ENCODE measurements at regions not wholly inside any gene's neighbourhood (a gene's known extent, or its start where the extent isn't known, plus 50 kb on each side); places are given as distances from the start of the nearest gene placed in this dataset.

DNA sequence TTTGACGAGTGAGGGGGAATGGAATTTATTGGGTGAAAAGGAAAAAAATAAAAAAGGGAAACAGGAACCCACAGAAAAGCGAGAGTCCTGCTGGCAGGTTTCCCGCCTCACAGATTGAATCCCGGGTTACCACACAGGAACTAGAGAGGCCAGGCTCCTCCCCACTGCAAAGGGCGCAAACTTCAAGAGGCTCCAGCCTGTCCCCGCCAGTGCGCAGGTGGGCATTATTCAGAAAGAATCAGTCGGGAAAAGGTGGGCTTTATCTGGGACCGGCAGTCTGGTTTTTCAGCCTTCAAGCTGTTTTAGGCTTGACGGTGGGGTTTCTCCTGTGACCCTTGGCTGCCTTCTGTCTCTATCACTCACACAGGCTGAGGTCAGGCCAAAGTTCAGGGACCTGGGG, 1496.8 kb downstream of the RPA4 start:
- DNase-seq, result no peak

DNA sequence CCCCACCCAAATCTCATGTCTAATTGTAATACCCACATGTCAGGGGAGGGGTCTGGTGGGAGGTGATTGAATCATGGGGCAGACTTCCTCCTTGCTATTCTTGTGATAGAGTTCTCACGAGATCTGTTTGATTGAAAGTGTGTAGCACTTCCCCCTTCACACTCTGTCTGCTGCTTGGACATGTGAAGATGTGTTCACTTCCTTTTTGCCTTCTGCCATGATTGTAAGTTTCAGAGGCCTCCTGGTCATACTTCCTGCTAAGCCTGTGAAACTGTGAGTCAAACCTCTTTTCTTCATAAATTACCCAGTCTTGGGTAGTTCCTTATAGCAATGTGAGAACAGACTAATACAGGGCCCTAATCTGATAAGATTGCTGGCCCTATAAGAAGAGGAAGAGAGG, 1514.8 kb downstream of the RPA4 start:
- DNase-seq, result no peak

DNA sequence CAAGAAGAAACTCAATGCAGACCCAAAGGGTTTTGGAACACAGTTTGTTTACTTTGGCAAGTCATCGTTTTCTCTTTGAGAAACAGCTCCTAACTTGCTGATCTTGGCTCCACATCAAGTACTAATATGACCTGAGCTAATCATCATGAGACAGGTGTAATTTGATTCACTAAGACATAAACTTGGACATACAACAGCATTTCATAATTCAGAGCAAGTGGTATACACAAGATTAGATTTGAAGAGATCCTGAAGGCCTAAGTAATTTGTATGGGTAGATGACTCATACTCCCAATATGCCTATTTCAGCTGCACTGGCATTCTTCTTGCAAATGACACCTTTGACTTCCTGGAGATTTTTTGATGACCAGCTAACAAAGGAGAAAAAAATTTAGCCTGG, 1521.7 kb downstream of the RPA4 start:
- no peak for DNase-seq

DNA sequence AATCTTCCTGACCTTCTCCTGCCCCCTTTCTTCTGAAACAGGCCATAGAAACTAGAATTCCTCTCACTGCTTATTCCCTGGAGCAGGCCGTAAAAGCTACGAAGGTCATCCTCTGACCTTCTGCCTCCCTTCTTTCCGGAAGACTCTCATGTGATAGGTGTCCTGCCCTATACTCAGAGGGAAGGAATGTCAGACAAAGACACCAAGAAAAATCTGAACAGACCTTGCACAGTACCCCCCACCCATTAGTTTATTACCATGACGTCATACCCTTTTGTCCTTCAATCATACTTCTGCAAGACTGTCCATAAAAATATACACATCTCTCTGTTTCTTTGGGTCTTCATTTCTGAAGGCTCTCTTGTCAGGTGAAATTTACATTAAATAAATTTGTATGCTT, 1523.9 kb downstream of the RPA4 start:
- no peak for DNase-seq

DNA sequence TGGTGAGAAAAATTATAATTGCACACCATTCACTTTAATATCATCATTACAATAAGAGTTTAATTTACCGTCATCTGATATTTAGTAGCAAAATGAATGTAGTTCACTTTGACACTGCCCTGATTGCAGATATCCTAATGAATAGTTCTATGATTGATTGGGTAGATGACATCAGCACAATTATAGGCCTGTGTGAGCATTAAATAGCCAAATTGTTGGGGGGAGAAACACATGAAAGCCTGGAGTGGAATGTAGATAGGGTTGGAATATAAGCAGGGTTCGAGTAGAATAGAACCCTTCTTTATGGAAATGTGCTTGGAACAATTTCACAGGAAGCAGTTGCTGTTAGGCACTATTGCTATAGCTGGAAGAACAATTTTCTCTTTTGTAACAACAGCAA, 1526.2 kb downstream of the RPA4 start:
- no peak for DNase-seq

DNA sequence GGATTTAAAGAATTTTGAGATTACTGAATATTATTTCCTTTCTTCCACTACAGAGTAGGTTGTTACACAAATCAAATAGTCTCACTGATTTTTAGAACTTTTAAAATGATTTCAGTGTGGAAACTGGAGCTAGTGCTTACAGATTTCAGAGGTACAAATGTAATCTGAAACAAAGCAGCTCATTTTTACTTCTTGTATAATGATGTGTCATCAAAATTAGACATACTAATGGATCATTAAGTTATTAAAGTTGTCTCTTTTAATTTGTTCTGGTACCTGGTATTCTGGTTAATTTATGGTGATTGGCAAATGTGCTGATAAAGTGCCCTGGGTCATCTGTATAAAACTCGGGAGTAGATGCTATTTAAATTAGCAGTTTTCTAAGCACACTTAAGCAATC, 1528.3 kb downstream of the RPA4 start:
- no peak for DNase-seq

DNA sequence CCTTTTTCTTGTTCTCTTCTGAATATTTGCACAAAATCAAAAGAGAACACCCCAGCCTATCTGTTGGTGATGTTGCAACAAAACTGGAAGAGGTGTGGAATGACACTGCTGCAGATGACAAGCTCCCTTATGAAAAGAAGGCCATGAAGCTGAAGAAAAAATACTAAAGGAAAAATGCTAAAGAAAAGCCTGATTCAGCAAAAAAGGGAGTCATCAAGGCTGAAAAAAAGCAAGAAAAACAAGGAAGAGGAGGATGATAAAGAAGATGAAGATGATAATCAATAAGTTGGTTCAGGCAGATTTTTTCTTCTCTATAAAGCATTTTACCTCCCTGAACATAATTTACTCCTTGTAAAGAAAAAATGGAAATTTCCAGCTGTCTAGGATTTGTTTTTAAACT, 1538.8 kb downstream of the RPA4 start:
- DNase-seq, result no peak

DNA sequence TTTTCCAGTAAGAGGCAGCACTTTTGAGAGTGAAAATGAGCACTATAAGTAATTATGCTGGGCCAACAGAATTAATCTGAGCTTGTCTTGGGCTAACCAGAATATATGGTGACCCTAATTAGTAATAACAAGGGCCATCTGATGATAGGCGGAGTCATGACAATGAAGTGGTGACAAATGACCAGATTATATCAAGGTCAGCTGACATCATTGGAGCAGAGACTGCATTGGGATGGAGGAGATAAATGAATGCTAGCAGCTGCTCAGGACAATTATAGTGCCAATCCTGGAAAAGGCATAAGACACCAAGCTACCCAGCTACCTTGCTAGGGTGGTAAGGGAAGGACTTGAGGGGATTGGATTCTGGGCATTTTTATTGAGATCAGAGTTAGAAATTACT, 1548.7 kb downstream of the RPA4 start:
- DNase-seq, result no peak

DNA sequence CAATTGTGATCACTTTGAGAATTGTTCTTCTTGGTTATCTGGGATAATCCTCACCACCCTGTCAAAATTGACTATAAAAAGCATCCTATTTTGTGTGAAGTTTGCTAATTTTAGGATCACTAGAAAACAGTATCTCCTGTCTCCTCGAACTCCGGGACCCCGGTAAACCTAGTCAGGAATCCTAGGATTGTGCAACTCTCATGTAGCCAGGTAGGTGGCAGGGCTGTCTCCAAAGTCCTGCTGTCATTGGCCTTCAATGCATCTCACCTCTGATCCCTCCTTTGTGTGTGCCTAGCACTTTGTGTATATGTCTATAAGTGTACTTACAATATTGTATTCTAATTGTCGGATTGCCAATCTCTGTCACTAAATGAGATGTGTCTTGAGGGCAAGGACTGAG, 1564.8 kb downstream of the RPA4 start:
- no peak for DNase-seq

DNA sequence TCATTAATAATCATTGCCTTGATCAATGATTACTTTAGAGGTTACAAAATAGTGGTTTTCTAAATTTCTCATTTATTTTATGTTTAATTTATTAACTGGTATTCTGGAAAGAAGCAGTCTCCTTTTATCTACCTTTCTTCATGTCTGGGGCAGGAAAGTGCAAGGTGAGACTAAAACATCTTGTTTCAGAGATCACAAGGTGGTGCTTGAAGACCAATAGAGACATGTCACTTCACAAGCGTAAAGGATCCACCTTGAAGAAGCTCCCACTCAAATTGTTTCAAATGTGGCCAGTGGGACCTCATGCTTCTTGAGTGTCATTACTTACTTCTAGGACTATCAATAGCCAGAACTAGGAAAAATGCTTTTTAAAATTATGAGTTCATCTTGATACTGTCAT, 1568.7 kb downstream of the RPA4 start:
- DNase-seq, result no peak

DNA sequence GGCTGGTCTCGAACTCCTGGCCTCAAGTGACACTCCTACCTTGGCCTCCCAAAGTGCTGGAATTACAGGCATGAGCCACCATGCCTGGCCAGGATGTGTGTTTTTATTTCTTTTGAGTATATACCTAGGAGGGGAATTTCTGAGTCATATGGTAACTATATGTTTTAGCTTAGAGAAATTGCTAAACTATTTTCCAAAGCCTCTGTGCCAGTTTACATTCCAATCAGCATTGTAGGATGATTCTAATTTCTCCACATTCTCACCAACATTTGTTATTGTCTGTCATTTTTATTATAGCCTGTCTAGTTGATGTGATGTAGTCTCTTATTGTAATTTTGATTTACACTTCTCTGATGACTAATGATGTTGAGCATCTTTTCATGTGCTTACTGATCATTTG, 1576.0 kb downstream of the RPA4 start:
- no peak for DNase-seq

DNA sequence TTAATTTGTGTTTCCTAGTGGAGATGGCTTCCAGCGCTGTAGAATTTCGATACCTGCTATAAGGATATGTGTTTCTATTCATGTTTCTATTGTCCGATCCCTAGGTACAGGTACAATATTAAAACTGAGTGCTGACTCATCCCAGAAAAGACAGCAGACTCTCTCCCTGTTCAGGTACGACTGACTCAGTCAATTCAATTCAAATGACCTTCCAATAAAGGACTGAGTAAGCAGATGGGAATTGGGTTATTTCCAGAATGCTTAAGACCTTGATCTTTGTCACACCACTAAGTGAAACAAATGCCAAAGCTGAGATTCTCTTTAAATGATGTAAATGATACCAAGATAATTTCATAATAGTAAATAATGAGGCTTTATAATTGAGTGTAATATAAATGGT, 1596.9 kb downstream of the RPA4 start:
- DNase-seq, result no peak

DNA sequence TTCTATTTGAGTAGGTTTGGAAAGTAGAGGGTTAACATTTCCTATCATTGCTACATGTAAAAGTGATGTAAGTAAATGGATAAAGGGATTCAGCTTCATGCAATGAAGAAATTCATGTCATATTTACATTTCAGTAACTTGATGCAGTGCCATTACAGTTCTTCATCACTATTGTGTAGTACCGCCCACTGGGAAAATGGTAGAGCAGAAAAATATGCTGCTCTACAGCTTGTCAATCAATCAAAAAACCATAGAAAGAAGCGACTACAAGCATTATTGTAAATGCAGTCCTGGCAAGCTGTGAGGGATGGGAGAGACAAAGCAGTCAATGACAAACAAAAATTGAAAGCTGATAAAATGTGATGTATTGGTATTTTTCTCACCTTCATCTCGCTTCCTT, 1597.9 kb downstream of the RPA4 start:
- DNase-seq, result no peak

DNA sequence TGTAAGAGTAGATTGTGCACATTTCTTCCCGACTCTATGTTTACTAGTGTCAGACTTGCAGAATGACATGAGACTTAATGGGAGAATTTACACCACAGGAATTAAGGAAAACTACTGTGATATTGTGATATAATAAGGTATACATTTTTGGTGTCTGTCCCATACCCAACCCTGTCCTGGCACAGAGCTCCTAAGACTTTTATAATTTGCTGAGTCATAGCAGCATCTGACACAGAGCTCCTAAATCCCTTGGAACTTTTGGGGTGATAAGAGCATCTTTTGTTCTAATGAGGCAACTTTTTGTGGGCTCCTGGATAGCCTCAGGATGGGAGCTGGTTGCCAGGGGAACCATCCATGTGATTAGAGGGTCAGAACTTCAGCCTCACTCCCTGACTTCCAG, 1607.0 kb downstream of the RPA4 start:
- DNase-seq, result no peak

DNA sequence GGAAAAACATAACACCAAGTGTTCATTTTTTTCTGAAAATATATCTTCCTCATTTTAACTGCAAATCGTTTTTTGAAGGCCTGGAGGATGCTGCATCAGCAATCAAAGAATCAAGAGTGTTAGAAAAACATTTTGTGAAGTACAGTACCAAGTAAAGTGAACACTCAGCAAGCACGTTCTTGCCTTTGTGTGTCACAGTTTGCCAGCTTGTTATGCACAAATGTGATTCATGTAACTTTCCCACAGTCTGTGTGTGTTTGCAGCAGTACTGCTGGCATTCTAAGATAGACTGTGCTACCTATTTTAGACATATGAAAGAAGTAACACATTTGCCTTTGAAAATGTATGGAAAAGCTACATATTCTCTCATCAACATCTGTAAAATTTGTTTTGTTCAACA, 1617.7 kb downstream of the RPA4 start:
- no peak for DNase-seq

DNA sequence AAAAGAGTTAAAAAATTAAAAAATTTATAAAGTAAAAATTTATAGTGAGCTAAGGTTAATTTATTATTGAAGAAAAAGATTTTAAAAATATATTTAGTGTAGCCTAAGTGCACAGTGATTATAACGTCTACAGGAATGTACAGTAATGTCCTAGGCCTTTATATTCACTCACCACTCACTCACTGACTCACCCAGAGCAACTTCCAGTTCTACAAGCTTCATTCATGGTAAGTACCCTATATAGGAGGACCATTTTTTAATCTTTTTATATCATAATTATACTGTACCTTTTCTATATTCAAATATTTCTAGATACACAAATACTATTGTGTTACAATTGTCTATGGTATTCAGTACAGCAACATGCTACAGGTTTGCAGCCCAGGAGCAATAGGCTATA, 1623.2 kb downstream of the RPA4 start:
- no peak for DNase-seq

DNA sequence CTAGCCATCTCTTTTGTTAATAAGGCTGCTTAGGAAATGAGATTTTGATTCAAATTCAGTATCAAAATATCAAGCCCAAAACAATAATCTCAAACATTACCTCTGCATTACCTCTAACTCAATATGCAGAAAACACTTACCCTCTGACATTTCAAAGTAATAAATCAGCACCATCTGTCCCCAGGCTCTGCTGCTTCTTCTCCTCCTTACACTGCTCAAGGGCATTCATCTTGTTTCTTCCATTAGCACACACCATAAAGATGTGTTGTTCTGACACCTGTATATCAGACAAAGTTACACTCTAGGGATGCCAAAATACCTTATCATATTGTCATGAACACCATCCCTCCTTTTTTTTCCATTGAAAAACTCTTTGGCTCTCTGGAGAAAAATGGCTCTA, 1630.3 kb downstream of the RPA4 start:
- DNase-seq, result no peak

DNA sequence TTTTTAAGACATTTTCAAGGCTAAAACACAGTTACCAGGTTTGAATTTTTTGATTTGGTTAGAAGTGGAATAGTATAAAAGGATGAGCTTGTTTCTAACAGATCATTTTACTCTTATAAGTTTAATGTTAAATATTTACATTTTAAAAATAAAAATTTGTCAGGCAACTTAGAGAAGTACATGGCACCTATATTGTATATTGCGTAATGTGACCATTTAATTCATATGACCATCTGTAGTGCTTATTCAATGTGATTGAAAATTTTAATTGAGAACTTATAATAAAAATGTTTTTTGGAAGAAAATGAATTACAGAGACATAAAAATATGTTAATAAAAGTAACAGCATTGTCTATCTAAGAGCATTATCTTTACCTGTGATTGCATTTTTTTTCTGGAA, 1632.4 kb downstream of the RPA4 start:
- DNase-seq, result no peak

DNA sequence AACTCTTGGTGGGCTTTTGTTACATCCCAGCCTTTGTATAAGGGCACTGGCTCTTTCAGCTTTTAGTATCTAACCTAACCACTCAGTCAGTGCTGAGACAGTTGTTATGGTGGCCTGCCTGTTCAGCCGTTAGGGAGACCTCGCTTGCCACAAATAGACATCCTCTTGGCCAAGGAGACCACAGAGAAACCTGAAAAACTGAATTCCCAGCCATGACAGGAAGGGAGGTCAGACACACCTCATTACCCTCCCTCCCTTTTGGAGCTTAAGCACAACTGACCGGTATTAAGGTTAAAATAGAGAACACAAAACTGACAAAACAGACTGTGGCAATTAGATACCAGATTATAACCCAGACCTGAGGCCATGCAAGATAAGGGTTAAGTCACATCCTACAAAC, 1639.3 kb downstream of the RPA4 start:
- DNase-seq, result no peak

DNA sequence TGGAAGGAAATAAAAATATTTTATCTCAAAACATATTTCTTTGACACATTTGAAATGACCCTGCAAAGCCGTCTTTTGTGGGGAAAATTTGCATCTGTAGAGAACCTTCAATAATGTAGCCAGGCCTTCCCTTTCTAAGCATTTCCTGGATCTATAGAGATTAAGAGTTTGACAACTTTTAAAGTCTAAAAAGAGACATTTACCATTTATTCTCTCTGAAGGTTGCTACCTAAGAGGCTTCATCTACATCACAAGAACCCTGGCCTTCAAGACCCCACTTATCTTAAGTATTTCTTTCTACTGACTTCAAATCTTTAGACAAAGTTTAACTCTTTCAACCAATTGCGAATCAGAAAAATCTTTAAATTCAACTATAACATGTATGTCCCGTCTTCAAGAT, 1639.8 kb downstream of the RPA4 start:
- no peak for DNase-seq

DNA sequence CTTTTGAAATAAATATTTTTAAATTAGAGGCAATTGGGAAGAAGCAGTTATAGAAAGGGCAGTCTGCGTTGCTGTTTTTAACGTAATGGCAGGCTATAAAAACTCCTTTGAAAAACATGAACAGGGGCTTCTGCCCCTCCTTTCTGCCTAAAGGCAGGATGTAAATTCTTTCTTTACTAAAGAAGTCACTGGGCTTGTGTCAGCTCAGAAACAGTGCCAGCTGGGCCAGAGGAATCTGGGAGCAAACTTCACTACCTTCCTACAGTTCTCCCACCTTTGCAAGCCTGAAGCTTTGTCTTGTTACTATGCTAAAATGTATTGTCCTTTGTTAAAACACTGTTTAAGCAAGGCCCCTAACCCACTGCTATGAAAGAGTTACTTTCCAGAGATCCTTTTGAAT, 1664.8 kb downstream of the RPA4 start:
- no peak for DNase-seq

DNA sequence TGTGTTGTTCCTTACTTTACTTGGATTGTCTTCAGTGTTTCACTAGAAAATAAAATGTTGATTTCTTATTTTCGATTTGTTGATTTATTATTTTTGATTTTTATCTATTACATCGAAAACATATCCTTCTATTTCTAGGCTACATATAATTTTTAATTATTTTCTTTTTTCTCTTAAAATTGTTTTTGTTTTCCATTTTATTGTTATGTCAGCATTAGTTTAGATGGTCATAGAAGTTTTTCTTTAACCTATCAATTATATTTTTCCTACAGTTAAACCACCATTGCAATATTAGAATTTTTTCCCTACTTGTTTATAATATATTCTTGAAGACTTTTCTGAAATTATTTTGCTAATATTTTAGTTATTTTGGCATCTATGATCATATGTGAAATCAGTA, 1685.1 kb downstream of the RPA4 start:
- DNase-seq, result no peak

DNA sequence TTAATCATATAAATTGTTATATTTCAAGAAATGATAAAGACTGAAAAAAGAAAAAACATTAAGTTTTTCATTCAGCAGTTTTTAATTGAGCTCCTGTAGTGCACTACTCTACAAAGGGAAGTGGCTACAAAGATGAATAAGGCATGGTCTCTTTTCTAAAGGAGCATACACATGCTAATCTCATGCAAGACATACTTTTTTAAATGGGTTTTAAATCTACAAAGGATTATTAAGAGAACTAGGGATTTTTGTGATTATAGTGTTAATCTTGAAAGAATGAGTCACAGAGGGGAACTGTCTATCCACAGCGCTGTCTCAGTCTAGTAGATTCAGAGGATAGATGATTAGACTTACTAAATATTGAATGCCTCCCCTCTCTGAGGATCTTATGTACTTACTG, 1722.2 kb downstream of the RPA4 start:
- DNase-seq, result no peak

DNA sequence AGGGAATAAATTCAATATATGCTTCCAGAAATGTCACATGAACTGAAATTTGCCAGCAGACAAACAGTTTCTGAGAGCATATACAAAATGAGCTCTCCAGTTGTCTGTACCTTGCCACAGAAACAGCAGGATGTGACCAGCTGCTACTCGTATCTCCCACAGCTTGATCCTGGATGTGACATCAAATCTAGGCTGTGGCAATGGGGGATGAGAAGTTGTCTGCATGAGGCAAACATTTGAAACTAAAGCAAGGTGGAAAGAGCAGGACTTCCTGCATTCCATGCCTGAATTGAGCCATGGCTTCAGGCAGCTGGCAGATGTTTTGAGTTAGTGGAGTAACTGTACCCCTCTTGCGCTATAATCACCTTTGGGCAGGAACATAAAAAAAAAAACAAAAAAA, 1724.0 kb downstream of the RPA4 start:
- no peak for DNase-seq

DNA sequence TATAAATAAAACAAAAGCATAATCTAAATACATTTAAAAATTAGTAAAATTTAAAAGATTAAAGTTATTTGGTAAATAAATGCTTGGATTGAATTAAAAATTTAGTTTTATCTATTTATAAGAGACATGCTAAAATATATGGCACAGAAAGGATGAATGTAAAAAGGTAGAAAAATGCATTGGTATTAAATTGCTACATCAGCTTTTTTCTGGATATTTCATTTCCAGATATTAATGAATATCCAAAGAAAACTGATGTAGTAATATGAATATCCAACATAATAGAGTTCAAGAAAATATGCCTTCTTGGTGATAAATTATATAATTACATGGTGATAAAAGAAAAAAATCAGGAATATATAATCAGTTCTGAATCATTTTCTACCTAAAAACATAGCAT, 1743.9 kb downstream of the RPA4 start:
- no peak for DNase-seq

DNA sequence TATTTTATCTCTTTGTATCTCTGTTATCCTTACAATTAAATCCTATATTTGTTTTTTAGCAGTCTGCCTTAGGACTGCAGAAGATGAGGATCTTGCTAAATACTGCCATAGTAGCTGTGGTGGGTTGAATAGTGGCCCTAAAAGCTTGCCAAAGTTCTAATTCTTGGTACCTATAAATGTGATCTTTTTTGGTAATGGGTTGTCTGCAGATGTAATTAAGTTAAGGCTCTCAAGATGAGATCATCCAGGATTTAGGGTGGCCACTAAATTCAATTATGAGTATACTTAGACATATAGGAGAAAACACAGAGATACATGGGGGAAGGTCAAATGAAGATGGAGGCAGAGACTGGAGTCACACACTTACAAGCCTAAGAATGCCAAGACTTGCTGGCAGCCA, 1753.7 kb downstream of the RPA4 start:
- no peak for DNase-seq

DNA sequence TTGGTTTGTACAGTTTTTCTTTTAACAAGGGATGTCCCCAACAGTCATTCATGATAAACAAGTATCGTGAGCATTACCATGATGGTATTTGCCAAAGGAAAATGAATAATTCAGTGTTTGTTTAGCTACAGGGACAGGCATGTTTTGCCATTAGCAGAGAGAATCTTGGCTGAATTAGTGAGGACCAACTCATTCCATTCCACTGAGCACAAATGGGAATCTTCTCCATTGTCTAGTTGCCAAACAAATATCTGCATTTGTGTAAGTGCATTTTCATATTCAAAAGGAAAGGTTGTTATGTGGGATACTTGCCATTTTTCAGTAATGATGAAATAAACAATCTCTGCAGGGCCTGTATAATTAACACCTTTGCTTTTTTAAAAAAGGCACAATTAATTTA, 1762.6 kb downstream of the RPA4 start:
- DNase-seq, result no peak

Measured in NCI-H345 (cell line).